ENCODE measurements at regions not wholly inside any gene's neighbourhood (a gene's known extent, or its start where the extent isn't known, plus 50 kb on each side); places are given as distances from the start of the nearest gene placed in this dataset.

GRCh38 chr18:65016631-65017371 is 734.0 kb upstream of the CDH7 start:
- TF ChIP-seq CTCF (conservative IDR thresholded peaks at IDR 0.05), result no peak
- no peak for TF ChIP-seq ZFX (IDR thresholded peaks at IDR 0.05)
